Body of pancreas (tissue), 4 donors: ENCODE measurements at regions not wholly inside any gene's neighbourhood (a gene's known extent, or its start where the extent isn't known, plus 50 kb on each side); places are given as distances from the start of the nearest gene placed in this dataset.
"Not testable (repeated sequence)": the region's sequence is repeated elsewhere in the genome, so short reads cannot be mapped to it uniquely, and the experiment has no call there.

Experiments used
- ATAC-seq: fragments of 150-250 bp; one replicate; pipeline ENCODE4 v1.9.1; 2016
- DNase-seq, 4 donors: peaks; one replicate each; pipeline ENCODE4 v3.0.0-alpha.2; 2019
- H3K27ac ChIP-seq, 4 donors: fragments of 200-600 bp; sonication (generic); 1 replicate in 3 of 4; 2 replicates in 1 of 4; pipeline versions ENCODE4 v1.5.1 to v1.6.1; 2016 to 2019; ENCODE audit warnings: mild to moderate bottlenecking in 1 of 4, mixed read lengths in 1 of 4, moderate library complexity in 1 of 4
- H3K27me3 ChIP-seq, 2 donors: fragments of 200-600 bp; sonication (generic); one replicate each; pipeline ENCODE4 v1.6.0; 2016; ENCODE audit warnings: mild to moderate bottlenecking in 1 of 2
- H3K36me3 ChIP-seq, 2 donors: fragments of 200-600 bp; sonication (generic); replicated peaks in 1 of 2; 2 replicates each; pipeline ENCODE4 v1.5.1; 2016; ENCODE audit warnings: low read depth in 2 of 2; ENCODE audit not compliant: insufficient read depth in 1 of 2
- H3K4me1 ChIP-seq: fragments of 200-600 bp; sonication (generic); one replicate; pipeline ENCODE4 v1.6.0; 2016
- H3K4me3 ChIP-seq, 2 donors: fragments of 200-600 bp; sonication (generic); 1 replicate in 1 of 2; 2 replicates in 1 of 2; pipeline ENCODE4 v1.5.1; 2016 to 2019
- H3K9me3 ChIP-seq, 3 donors: fragments of 200-600 bp; sonication (generic); 1 replicate in 2 of 3; 2 replicates in 1 of 3; pipeline ENCODE4 v1.5.1; 2016
- POLR2A ChIP-seq, 3 donors: fragments of 450-650 bp; IDR thresholded peaks; one replicate each; pipeline ENCODE4 v1.6.1; 2016; ENCODE audit warnings: antibody characterized with exemption in 3 of 3, mild to moderate bottlenecking in 2 of 3
- WGBS, 2 donors: methylation state at CpG; one replicate each; pipeline ENCODE4 v1.1.5; 2017; 5-methylcytosine and 5-hydroxymethylcytosine counted together
- intact Hi-C: fragments of 100-400 bp; cut with DNase I; formaldehyde crosslinking; loops from one replicate; pipeline ENCODE4 v1.15.1; 2023
- TF ChIP-seq, protein P1 (sequence below), 7 experiments: fragments of 450-650 bp in 4 of 7; fragments of 200-600 bp in 3 of 7; sonication (generic) in 3 of 7; IDR thresholded peaks; one replicate each; pipeline ENCODE4 v1.5.1; 2016 to 2019; ENCODE audit warnings: antibody characterized with exemption in 7 of 7

DNA sequence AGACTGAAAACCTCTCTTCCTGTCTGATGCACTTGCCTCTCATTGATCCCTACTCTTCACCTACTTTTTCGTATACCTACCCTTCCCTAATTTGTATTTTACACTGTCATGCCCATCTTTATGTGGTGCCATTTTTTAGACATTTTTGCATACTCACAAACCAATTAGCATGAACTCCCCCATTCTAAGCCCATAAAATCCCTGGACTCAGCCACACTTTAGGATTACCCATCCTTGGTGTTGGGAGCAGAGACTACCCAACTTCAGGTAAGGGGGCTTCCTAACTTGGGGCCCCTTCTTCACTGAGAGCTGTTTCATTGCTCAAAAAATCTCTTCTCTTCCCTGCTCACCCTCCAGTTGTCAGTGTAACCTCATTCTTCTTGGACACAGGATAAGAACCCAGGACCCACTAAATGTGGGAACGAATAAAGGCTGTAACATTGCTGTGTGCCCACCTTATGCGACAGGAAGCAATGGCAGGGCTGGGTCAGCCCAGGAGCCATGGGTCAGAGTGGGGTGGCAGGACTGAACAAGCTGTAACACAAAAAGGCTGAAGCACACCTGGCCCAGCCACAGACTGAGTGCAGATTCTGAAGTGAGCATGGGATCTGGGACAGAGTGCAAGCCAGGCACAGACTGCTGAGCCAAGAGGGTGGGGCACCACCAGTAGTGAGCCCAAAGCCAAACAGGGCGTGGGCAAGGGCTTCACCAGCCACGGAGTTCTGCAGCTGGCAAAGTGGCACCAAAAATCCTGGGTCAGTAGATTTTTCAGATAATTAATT lies 789.1 kb upstream of the HS3ST5 start:
- Histone ChIP-seq H3K9me3 (no peaks in the 10 kb centered on the region), H3K27me3 (no peaks in the 10 kb centered on the region), H3K27ac (no peak overlapping the region), H3K4me3 (no peak overlapping the region), H3K36me3 (no peaks in the 10 kb centered on the region), H3K4me1 (no peaks in the 10 kb centered on the region)
- TF ChIP-seq POLR2A (IDR thresholded peaks at IDR 0.05) = no peak
- TF ChIP-seq, protein P1, sequence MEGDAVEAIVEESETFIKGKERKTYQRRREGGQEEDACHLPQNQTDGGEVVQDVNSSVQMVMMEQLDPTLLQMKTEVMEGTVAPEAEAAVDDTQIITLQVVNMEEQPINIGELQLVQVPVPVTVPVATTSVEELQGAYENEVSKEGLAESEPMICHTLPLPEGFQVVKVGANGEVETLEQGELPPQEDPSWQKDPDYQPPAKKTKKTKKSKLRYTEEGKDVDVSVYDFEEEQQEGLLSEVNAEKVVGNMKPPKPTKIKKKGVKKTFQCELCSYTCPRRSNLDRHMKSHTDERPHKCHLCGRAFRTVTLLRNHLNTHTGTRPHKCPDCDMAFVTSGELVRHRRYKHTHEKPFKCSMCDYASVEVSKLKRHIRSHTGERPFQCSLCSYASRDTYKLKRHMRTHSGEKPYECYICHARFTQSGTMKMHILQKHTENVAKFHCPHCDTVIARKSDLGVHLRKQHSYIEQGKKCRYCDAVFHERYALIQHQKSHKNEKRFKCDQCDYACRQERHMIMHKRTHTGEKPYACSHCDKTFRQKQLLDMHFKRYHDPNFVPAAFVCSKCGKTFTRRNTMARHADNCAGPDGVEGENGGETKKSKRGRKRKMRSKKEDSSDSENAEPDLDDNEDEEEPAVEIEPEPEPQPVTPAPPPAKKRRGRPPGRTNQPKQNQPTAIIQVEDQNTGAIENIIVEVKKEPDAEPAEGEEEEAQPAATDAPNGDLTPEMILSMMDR (IDR thresholded peaks at IDR 0.05) = no peak
- ATAC-seq (no peak), DNase-seq (no peak)
- intact Hi-C loops = no loop called here
- 74 to 83% methylated on average over 5 of the region's 5 CpGs for WGBS, 2 donors

DNA sequence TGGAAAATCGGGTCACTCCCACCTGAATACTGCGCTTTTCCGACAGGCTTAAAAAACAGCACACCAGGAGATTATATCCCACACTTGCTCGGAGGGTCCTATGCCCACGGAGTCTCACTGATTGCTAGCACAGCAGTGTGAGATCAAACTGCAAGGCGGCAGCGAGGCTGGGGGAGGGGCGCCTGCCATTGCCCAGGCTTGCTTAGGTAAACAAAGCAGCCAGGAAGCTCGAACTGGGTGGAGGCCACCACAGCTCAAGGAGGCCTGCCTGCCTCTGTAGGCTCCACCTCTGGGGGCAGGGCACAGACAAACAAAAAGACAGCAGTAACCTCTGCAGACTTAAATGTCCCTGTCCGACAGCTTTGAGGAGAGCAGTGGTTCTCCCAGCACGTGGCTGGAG lies 778.7 kb upstream of the HS3ST5 start:
- H3K36me3 ChIP-seq, ATAC-seq, H3K4me1 ChIP-seq, H3K27ac ChIP-seq, H3K9me3 ChIP-seq, H3K27me3 ChIP-seq, H3K4me3 ChIP-seq, intact Hi-C loops, DNase-seq: not testable (repeated sequence)
- 78 to 85% methylated on average over 9 of the region's 11 CpGs for WGBS, 2 donors

DNA sequence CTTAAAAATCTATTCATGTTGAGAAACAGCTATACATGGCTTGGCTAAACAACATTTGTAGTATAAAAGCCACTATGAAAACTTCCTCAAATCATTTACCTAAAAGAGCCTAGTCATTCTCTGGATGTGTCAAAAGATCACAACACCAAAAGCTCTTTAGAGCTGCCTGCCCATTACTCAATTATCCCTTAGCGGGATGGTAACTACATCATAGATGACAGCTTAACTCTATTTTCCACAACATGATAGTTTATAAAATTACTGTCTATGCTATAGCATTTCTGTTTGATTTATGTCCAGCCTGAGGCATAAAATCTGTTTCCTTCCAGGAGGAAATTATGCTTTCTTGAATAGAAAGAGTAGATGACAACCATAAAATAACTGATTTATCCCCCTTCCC lies 777.6 kb upstream of the HS3ST5 start:
- Histone ChIP-seq H3K4me1 (no peaks in the 10 kb centered on the region), H3K27me3 (no peaks in the 10 kb centered on the region), H3K27ac (no peak overlapping the region), H3K4me3 (no peak overlapping the region), H3K36me3 (no peaks in the 10 kb centered on the region), H3K9me3 (no peaks in the 10 kb centered on the region)
- intact Hi-C loops = no loop called here
- ATAC-seq (no peak), DNase-seq (no peak)
- TF ChIP-seq, protein P1 (IDR thresholded peaks at IDR 0.05) = no peak
- TF ChIP-seq POLR2A (IDR thresholded peaks at IDR 0.05) = no peak
- 68 to 81% methylated on average over 1 of the region's 1 CpG for whole genome bisulfite sequencing, 2 donors

DNA sequence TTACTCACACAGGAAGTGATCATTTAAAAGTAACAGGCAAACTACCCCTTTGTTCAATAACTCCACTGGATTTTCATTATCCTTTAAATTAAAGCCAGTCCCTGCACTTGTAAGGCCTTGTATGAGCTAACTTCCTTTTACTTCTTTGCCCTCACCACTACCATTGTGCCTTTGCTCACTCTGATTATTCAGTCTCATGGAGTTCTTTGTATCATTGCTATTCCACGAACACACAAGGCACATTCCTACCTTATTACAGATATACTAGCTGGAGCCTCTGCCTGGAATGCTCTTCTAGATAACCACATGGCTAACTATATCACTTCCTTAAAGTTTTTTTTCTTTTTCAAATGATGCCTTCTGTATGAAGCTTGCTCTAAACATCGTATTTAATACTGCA lies 748.6 kb upstream of the HS3ST5 start:
- H3K27ac ChIP-seq = no peak overlapping the region
- no peak for TF ChIP-seq POLR2A (IDR thresholded peaks at IDR 0.05)
- TF ChIP-seq, protein P1 (IDR thresholded peaks at IDR 0.05) = no peak
- DNase-seq = no peak
- H3K36me3 ChIP-seq = no peaks in the 10 kb centered on the region
- ATAC-seq = no peak
- no peaks in the 10 kb centered on the region for H3K4me1 ChIP-seq
- H3K4me3 ChIP-seq = no peak overlapping the region
- no peaks in the 10 kb centered on the region for H3K27me3 ChIP-seq
- intact Hi-C loops = no loop called here
- 45 to 62% methylated on average over 2 of the region's 2 CpGs for WGBS, 2 donors
- no peaks in the 10 kb centered on the region for H3K9me3 ChIP-seq

DNA sequence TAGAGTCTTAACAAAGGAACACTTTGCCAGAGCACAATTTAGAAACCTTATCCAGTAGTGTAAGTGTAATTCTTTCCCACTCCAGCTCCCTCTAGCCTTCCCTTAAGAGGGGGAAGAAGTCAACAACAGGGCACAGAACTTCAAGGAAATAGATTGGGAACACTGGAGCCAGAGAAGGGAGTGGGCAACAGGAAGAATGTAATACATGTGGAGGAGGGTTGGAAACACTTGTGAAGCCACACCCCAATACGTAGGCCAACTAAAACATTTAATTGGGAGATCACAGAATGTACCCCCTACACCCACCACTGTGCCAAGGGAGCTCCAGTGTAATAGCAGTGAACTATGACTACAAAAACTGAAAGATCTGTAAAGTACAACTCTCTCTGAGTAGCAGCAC lies 735.7 kb upstream of the HS3ST5 start:
- Histone ChIP-seq H3K9me3 (no peaks in the 10 kb centered on the region), H3K4me1 (no peaks in the 10 kb centered on the region), H3K36me3 (no peaks in the 10 kb centered on the region), H3K4me3 (no peak overlapping the region), H3K27me3 (no peaks in the 10 kb centered on the region), H3K27ac (no peak overlapping the region)
- ATAC-seq = no peak
- intact Hi-C loops = no loop called here
- WGBS, 2 donors = 78 to 80% methylated on average over 1 of the region's 1 CpG
- no peak for TF ChIP-seq POLR2A (IDR thresholded peaks at IDR 0.05)
- TF ChIP-seq, protein P1 (IDR thresholded peaks at IDR 0.05) = no peak
- no peak for DNase-seq
